GM23338 (cell line): ENCODE measurements at regions not wholly inside any gene's neighbourhood (a gene's known extent, or its start where the extent isn't known, plus 50 kb on each side); places are given as distances from the start of the nearest gene placed in this dataset.

Experiments used
- ATAC-seq: fragments of 200-7000 bp; cut with Tn5 transposase; 3 replicates; pipeline ENCODE4 v1.9.1; 2020
- DNase-seq: peaks from one replicate; pipeline ENCODE4 v3.0.0-alpha.2; 2015; ENCODE audit warnings: low spot score
- H2AFZ ChIP-seq: fragments of 200-600 bp; sonication (generic); 2 replicates; pipeline ENCODE4 v1.8.0; 2016; ENCODE audit warnings: antibody characterized with exemption, mild to moderate bottlenecking, moderate library complexity
- H3F3A ChIP-seq: fragments of 200-600 bp; sonication (generic); replicated peaks from 2 replicates; pipeline ENCODE4 v1.8.0; 2017; ENCODE audit warnings: antibody characterized with exemption, mixed run types, low read depth
- H3K27ac ChIP-seq: fragments of 200-600 bp; sonication (generic); 2 replicates; pipeline ENCODE4 v1.6.1; 2016; ENCODE audit warnings: low read depth
- H3K27me3 ChIP-seq: fragments of 200-600 bp; sonication (generic); 2 replicates; pipeline ENCODE4 v1.8.0; 2016; ENCODE audit warnings: mild to moderate bottlenecking, mixed run types, moderate library complexity; ENCODE audit not compliant: insufficient read depth
- H3K36me3 ChIP-seq: fragments of 200-600 bp; sonication (generic); 2 replicates; pipeline ENCODE4 v1.8.0; 2016; ENCODE audit warnings: mild to moderate bottlenecking; ENCODE audit not compliant: insufficient read depth
- H3K4me1 ChIP-seq: fragments of 200-600 bp; sonication (generic); 2 replicates; pipeline ENCODE4 v1.8.0; 2016; ENCODE audit warnings: mild to moderate bottlenecking, moderate library complexity; ENCODE audit not compliant: insufficient read depth
- H3K4me2 ChIP-seq: fragments of 200-600 bp; sonication (generic); 2 replicates; pipeline ENCODE4 v1.7.1; 2017; ENCODE audit warnings: mixed run types
- H3K4me3 ChIP-seq: fragments of 200-600 bp; sonication (generic); 2 replicates; pipeline ENCODE4 v1.6.1; 2016; ENCODE audit warnings: mixed run types
- H3K79me2 ChIP-seq: fragments of 200-600 bp; sonication (generic); replicated peaks from 2 replicates; pipeline ENCODE4 v1.8.0; 2017; ENCODE audit warnings: mild to moderate bottlenecking; ENCODE audit not compliant: insufficient read depth
- H3K9me2 ChIP-seq: fragments of 200-600 bp; sonication (generic); 2 replicates; pipeline ENCODE4 v1.8.0; 2017; ENCODE audit not compliant: insufficient read depth
- H4K20me1 ChIP-seq: fragments of 200-600 bp; sonication (generic); replicated peaks from 2 replicates; pipeline ENCODE4 v1.8.0; 2017; ENCODE audit warnings: mild to moderate bottlenecking; ENCODE audit not compliant: insufficient read depth
- H3K27ac Mint-ChIP-seq: 2 replicates; pipeline ENCODE4 v1.8.0; 2020; ENCODE audit warnings: inconsistent platforms, mild to moderate bottlenecking, moderate library complexity, mixed read lengths
- H3K27me3 Mint-ChIP-seq: 3 replicates; pipeline ENCODE4 v1.8.0; 2022; ENCODE audit warnings: low read depth, mild to moderate bottlenecking, moderate library complexity, mixed read lengths, inconsistent platforms; ENCODE audit not compliant: insufficient read depth, poor library complexity
- H3K36me3 Mint-ChIP-seq: 3 replicates; pipeline ENCODE4 v1.8.0; 2021; ENCODE audit warnings: low read depth, mild to moderate bottlenecking, inconsistent platforms, moderate library complexity, mixed read lengths
- H3K4me1 Mint-ChIP-seq: 3 replicates; pipeline ENCODE4 v1.8.0; 2020; ENCODE audit warnings: mild to moderate bottlenecking, inconsistent platforms, mixed read lengths
- H3K4me3 Mint-ChIP-seq: 3 replicates; pipeline ENCODE4 v1.8.0; 2021; ENCODE audit warnings: moderate library complexity, mild to moderate bottlenecking, inconsistent platforms, mixed read lengths
- H3K9me3 Mint-ChIP-seq: 3 replicates; pipeline ENCODE4 v1.8.0; 2020; ENCODE audit warnings: moderate library complexity, mild to moderate bottlenecking, inconsistent platforms, mixed read lengths
- EZH2 ChIP-seq: fragments of 200-600 bp; sonication (generic); IDR thresholded peaks from one replicate; pipeline ENCODE4 v1.8.0; 2017; ENCODE audit warnings: antibody characterized with exemption, mild to moderate bottlenecking, low read depth; ENCODE audit not compliant: unreplicated experiment
- EZH2phosphoT487 ChIP-seq: fragments of 200-600 bp; sonication (generic); IDR thresholded peaks from one replicate; pipeline ENCODE4 v1.8.1; 2018; ENCODE audit warnings: antibody characterized with exemption; ENCODE audit not compliant: unreplicated experiment
- POLR2AphosphoS5 ChIP-seq: IDR thresholded peaks from 2 replicates; pipeline ENCODE4 v1.6.1; 2016; ENCODE audit warnings: antibody characterized with exemption, low read depth
- ZNF114 ChIP-seq: fragments of 250-450 bp; sonication (Bioruptor Pico); IDR thresholded peaks from 2 replicates; pipeline ENCODE4 v1.5.0; 2020; ENCODE audit warnings: mild to moderate bottlenecking, moderate library complexity
- ZNF331 ChIP-seq: fragments of 250-450 bp; sonication (Bioruptor Pico); IDR thresholded peaks from 2 replicates; pipeline ENCODE4 v1.5.0; 2020; ENCODE audit warnings: low read depth, mild to moderate bottlenecking, moderate library complexity
- TF ChIP-seq, protein P1 (sequence below): fragments of 250-450 bp; sonication (Bioruptor Pico); IDR thresholded peaks from 2 replicates; pipeline ENCODE4 v1.5.0; 2020; ENCODE audit warnings: mild to moderate bottlenecking, moderate library complexity
- TF ChIP-seq, protein P2 (sequence below): IDR thresholded peaks from one replicate; pipeline ENCODE4 v1.6.1; 2018; ENCODE audit warnings: antibody characterized with exemption; ENCODE audit not compliant: unreplicated experiment

DNA sequence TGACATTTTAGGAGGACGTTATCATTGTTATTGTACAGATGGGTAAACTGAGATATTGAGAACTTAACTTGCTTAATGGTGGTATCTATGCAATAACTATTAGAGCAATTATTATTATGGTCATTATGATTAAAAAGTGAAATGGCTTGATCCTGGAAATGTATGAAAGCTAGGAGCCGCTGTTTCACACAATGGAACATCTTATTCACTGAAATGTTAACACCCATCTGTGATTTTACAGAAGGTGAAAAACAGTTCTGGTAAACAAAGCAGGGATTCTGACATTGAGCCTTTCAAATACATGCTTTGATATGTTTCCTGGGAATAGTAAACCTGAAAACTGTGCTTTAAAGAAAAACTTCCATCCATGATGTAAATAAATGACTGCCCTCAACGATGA, 261.4 kb downstream of the BTG1 start:
- no peak for TF ChIP-seq EZH2phosphoT487
- TF ChIP-seq, protein P1, sequence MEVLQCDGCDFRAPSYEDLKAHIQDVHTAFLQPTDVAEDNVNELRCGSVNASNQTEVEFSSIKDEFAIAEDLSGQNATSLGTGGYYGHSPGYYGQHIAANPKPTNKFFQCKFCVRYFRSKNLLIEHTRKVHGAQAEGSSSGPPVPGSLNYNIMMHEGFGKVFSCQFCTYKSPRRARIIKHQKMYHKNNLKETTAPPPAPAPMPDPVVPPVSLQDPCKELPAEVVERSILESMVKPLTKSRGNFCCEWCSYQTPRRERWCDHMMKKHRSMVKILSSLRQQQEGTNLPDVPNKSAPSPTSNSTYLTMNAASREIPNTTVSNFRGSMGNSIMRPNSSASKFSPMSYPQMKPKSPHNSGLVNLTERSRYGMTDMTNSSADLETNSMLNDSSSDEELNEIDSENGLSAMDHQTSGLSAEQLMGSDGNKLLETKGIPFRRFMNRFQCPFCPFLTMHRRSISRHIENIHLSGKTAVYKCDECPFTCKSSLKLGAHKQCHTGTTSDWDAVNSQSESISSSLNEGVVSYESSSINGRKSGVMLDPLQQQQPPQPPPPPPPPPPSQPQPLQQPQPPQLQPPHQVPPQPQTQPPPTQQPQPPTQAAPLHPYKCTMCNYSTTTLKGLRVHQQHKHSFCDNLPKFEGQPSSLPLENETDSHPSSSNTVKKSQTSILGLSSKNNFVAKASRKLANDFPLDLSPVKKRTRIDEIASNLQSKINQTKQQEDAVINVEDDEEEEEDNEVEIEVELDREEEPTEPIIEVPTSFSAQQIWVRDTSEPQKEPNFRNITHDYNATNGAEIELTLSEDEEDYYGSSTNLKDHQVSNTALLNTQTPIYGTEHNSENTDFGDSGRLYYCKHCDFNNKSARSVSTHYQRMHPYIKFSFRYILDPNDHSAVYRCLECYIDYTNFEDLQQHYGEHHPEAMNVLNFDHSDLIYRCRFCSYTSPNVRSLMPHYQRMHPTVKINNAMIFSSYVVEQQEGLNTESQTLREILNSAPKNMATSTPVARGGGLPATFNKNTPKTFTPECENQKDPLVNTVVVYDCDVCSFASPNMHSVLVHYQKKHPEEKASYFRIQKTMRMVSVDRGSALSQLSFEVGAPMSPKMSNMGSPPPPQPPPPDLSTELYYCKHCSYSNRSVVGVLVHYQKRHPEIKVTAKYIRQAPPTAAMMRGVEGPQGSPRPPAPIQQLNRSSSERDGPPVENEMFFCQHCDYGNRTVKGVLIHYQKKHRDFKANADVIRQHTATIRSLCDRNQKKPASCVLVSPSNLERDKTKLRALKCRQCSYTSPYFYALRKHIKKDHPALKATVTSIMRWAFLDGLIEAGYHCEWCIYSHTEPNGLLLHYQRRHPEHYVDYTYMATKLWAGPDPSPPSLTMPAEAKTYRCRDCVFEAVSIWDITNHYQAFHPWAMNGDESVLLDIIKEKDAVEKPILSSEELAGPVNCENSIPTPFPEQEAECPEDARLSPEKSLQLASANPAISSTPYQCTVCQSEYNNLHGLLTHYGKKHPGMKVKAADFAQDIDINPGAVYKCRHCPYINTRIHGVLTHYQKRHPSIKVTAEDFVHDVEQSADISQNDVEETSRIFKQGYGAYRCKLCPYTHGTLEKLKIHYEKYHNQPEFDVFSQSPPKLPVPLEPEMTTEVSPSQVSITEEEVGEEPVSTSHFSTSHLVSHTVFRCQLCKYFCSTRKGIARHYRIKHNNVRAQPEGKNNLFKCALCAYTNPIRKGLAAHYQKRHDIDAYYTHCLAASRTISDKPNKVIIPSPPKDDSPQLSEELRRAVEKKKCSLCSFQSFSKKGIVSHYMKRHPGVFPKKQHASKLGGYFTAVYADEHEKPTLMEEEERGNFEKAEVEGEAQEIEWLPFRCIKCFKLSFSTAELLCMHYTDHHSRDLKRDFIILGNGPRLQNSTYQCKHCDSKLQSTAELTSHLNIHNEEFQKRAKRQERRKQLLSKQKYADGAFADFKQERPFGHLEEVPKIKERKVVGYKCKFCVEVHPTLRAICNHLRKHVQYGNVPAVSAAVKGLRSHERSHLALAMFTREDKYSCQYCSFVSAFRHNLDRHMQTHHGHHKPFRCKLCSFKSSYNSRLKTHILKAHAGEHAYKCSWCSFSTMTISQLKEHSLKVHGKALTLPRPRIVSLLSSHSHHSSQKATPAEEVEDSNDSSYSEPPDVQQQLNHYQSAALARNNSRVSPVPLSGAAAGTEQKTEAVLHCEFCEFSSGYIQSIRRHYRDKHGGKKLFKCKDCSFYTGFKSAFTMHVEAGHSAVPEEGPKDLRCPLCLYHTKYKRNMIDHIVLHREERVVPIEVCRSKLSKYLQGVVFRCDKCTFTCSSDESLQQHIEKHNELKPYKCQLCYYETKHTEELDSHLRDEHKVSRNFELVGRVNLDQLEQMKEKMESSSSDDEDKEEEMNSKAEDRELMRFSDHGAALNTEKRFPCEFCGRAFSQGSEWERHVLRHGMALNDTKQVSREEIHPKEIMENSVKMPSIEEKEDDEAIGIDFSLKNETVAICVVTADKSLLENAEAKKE (CRISPR knock-in tag) = no peak
- no peak for TF ChIP-seq ZNF331 (CRISPR knock-in tag)
- no peak for TF ChIP-seq ZNF114 (CRISPR knock-in tag)
- TF ChIP-seq, protein P2, sequence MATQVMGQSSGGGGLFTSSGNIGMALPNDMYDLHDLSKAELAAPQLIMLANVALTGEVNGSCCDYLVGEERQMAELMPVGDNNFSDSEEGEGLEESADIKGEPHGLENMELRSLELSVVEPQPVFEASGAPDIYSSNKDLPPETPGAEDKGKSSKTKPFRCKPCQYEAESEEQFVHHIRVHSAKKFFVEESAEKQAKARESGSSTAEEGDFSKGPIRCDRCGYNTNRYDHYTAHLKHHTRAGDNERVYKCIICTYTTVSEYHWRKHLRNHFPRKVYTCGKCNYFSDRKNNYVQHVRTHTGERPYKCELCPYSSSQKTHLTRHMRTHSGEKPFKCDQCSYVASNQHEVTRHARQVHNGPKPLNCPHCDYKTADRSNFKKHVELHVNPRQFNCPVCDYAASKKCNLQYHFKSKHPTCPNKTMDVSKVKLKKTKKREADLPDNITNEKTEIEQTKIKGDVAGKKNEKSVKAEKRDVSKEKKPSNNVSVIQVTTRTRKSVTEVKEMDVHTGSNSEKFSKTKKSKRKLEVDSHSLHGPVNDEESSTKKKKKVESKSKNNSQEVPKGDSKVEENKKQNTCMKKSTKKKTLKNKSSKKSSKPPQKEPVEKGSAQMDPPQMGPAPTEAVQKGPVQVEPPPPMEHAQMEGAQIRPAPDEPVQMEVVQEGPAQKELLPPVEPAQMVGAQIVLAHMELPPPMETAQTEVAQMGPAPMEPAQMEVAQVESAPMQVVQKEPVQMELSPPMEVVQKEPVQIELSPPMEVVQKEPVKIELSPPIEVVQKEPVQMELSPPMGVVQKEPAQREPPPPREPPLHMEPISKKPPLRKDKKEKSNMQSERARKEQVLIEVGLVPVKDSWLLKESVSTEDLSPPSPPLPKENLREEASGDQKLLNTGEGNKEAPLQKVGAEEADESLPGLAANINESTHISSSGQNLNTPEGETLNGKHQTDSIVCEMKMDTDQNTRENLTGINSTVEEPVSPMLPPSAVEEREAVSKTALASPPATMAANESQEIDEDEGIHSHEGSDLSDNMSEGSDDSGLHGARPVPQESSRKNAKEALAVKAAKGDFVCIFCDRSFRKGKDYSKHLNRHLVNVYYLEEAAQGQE = no peak
- TF ChIP-seq POLR2AphosphoS5 = no peak
- no peak for TF ChIP-seq EZH2
- no peak overlapping the region for H3K4me2 ChIP-seq
- Mint-ChIP-seq H3K9me3 (no peaks in the 10 kb centered on the region), H3K4me1 (no peaks in the 10 kb centered on the region), H3K36me3 (no peaks in the 10 kb centered on the region), H3K4me3 (no peak overlapping the region), H3K27ac (no peak overlapping the region), H3K27me3 (no peaks in the 10 kb centered on the region)
- H3K27ac ChIP-seq = no peak overlapping the region
- H3F3A ChIP-seq = no peaks in the 10 kb centered on the region
- DNase-seq (no peak), ATAC-seq (no peak)
- no peaks in the 10 kb centered on the region for H3K9me2 ChIP-seq
- H2AFZ ChIP-seq = no peak overlapping the region
- no peaks in the 10 kb centered on the region for H4K20me1 ChIP-seq
- no peaks in the 10 kb centered on the region for H3K36me3 ChIP-seq
- H3K27me3 ChIP-seq = no peaks in the 10 kb centered on the region
- H3K4me3 ChIP-seq = no peak overlapping the region
- no peaks in the 10 kb centered on the region for H3K79me2 ChIP-seq
- H3K4me1 ChIP-seq = no peaks in the 10 kb centered on the region
